Lower leg skin (tissue), 3 donors: ENCODE measurements at regions not wholly inside any gene's neighbourhood (a gene's known extent, or its start where the extent isn't known, plus 50 kb on each side); places are given as distances from the start of the nearest gene placed in this dataset.

Experiments
- CTCF ChIP-seq, 3 donors: fragments of 450-650 bp; IDR thresholded peaks; one replicate each; pipeline ENCODE4 v1.5.1; 2016; ENCODE audit warnings: antibody characterized with exemption in 3 of 3, mild to moderate bottlenecking in 3 of 3, moderate library complexity in 2 of 3
- POLR2A ChIP-seq, 2 donors: fragments of 450-650 bp; IDR thresholded peaks; one replicate each; pipeline ENCODE4 v1.6.1; 2016 to 2017; ENCODE audit warnings: antibody characterized with exemption in 2 of 2, mild to moderate bottlenecking in 1 of 2, moderate library complexity in 1 of 2

GRCh38 chr7:54841772-54842697 lies 83.0 kb upstream of the SEC61G start:
- TF ChIP-seq CTCF (IDR thresholded peaks at IDR 0.05) (no peak), POLR2A (IDR thresholded peaks at IDR 0.05) (no peak)
